Natural killer cell (primary cell): ENCODE measurements at regions not wholly inside any gene's neighbourhood (a gene's known extent, or its start where the extent isn't known, plus 50 kb on each side); places are given as distances from the start of the nearest gene placed in this dataset.

Experiments used
- ATAC-seq, 3 donors: fragments of 150-1000 bp in 2 of 3; fragments of 200-7000 bp in 1 of 3; cut with Tn5 transposase; 1 replicate in 1 of 3; 2 replicates in 2 of 3; pipeline ENCODE4 v1.10.0; 2021; ENCODE audit warnings: mild to moderate bottlenecking in 2 of 3, moderate library complexity in 2 of 3
- DNase-seq, 2 donors: peaks; one replicate each; pipeline versions ENCODE4 v3.0.0 to v3.0.0-alpha.2; 2013 to 2021; ENCODE audit warnings: mixed read lengths in 1 of 2
- H3K27ac ChIP-seq: one replicate; pipeline ENCODE4 v1.5.1; 2013; ENCODE audit warnings: mild to moderate bottlenecking, low read length
- H3K27me3 ChIP-seq: one replicate; pipeline ENCODE4 v1.6.1; 2013; ENCODE audit warnings: low read length; ENCODE audit not compliant: control insufficient read depth, insufficient read depth
- H3K36me3 ChIP-seq: one replicate; pipeline ENCODE4 v1.6.1; 2013; ENCODE audit warnings: low read length; ENCODE audit not compliant: control insufficient read depth, insufficient read depth
- H3K4me1 ChIP-seq: one replicate; pipeline ENCODE4 v1.6.1; 2013; ENCODE audit warnings: low read length; ENCODE audit not compliant: control insufficient read depth, insufficient read depth
- H3K4me3 ChIP-seq: one replicate; pipeline ENCODE4 v1.5.1; 2013; ENCODE audit warnings: low read length
- H3K9me3 ChIP-seq: one replicate; pipeline ENCODE4 v1.6.1; 2013; ENCODE audit warnings: low read length; ENCODE audit not compliant: control insufficient read depth, insufficient read depth
- H3K27ac Mint-ChIP-seq, 2 donors: one replicate each; pipeline ENCODE4 v1.8.0; 2022; ENCODE audit warnings: mild to moderate bottlenecking in 2 of 2, mixed read lengths in 2 of 2, moderate library complexity in 1 of 2
- H3K27me3 Mint-ChIP-seq, 2 donors: one replicate each; pipeline ENCODE4 v1.8.0; 2022; ENCODE audit warnings: low read depth in 2 of 2, mixed read lengths in 2 of 2
- H3K36me3 Mint-ChIP-seq: one replicate; pipeline ENCODE4 v1.8.0; 2022; ENCODE audit warnings: mixed read lengths
- H3K4me1 Mint-ChIP-seq, 2 donors: one replicate each; pipeline ENCODE4 v1.8.0; 2022; ENCODE audit warnings: mixed read lengths in 2 of 2
- H3K4me3 Mint-ChIP-seq: one replicate; pipeline ENCODE4 v1.8.0; 2022; ENCODE audit warnings: mild to moderate bottlenecking, moderate library complexity, mixed read lengths
- H3K9me3 Mint-ChIP-seq, 2 donors: one replicate each; pipeline ENCODE4 v1.8.0; 2022; ENCODE audit warnings: mixed read lengths in 2 of 2
- WGBS: methylation state at CpG from one replicate; pipeline ENCODE4 v1.1.7; 2013; ENCODE audit warnings: missing lambda C conversion rate; ENCODE audit not compliant: insufficient coverage; 5-methylcytosine and 5-hydroxymethylcytosine counted together
- intact Hi-C: fragments of 100-400 bp; cut with micrococcal nuclease; formaldehyde crosslinking; loops from one replicate; pipeline ENCODE4 v1.14.2; 2022
- TF ChIP-seq, protein P1 (sequence below): fragments of 200-600 bp; IDR thresholded peaks from one replicate; pipeline ENCODE4 v1.8.0; 2022; ENCODE audit warnings: antibody characterized with exemption

DNA sequence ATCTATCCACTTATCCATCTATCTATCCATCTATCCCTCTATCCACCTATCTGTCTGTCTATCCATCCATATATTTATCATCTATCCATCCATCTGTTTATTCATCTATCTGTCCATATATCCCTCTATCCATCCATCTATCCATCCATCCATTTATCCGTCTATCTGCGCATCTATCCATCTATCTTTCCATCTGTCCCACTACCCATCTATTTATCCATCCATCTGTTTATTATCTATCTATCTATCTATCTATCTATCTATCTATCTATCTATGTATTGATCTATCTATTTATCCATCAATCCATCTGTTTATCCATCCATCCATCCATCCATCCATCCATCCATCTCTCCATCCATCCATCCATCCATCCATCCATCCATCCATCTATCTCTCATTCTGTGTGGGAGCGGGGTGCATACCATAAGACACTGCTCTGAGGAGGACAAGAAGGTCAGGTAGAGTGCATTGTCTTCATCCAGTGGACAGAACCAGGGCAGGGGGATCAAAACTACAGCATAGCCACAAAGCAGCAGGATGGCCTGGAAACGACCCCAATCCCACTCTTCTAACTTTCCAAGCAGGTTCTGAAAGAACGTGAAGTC, 53.2 kb upstream of the ENPP6 start:
- Mint-ChIP-seq H3K36me3 (no peaks in the 10 kb centered on the region), H3K4me1 (peaks cover 9 to 16% of the 10 kb centered on the region in 2 donors), H3K27me3 (peaks cover 0 to 3% of the 10 kb centered on the region in 2 donors), H3K9me3 (peaks cover 0 to 6% of the 10 kb centered on the region in 2 donors), H3K27ac (peak overlapping the region in 1 of 2 donors; percentile 3), H3K4me3 (no peak overlapping the region)
- DNase-seq (no peak), ATAC-seq (no peak)
- Histone ChIP-seq H3K36me3 (no peaks in the 10 kb centered on the region), H3K9me3 (peaks cover 4% of the 10 kb centered on the region), H3K27me3 (no peaks in the 10 kb centered on the region), H3K4me1 (peaks cover 8% of the 10 kb centered on the region), H3K27ac (no peak overlapping the region), H3K4me3 (no peak overlapping the region)
- TF ChIP-seq, protein P1, sequence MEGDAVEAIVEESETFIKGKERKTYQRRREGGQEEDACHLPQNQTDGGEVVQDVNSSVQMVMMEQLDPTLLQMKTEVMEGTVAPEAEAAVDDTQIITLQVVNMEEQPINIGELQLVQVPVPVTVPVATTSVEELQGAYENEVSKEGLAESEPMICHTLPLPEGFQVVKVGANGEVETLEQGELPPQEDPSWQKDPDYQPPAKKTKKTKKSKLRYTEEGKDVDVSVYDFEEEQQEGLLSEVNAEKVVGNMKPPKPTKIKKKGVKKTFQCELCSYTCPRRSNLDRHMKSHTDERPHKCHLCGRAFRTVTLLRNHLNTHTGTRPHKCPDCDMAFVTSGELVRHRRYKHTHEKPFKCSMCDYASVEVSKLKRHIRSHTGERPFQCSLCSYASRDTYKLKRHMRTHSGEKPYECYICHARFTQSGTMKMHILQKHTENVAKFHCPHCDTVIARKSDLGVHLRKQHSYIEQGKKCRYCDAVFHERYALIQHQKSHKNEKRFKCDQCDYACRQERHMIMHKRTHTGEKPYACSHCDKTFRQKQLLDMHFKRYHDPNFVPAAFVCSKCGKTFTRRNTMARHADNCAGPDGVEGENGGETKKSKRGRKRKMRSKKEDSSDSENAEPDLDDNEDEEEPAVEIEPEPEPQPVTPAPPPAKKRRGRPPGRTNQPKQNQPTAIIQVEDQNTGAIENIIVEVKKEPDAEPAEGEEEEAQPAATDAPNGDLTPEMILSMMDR: no peak
- 88% methylated on average over 5 of the region's 5 CpGs for WGBS
- intact Hi-C loops: no loop called here

DNA sequence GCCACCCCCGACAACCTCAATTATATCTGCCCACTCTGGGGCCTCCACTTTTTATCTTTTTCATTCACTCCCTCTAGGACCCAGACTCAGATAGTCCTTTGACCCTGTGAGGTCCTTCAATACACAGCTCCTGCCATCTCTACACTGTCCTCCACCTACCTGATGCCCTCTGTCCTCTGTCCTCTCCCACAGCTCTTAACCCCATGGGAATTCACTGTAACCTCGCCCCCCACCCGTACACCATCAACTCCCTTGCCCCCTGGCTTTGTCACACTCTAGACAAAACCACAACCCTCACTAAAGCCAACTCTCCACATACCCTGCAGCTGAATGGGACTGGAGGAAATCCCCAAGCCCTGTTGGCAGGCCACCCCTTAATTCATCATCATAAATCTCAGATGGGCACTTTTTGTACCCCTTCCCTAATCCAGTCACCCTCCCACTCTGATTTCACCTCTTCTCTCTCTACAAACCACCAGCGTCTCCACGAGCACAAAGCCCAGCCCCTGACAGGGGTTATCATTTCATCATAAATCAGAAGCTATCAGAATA, 52.3 kb upstream of the ENPP6 start:
- intact Hi-C loops: loop anchor here (10.0 kb wide), 2 partner anchors 75 to 465 kb away; partner anchors contain the start of gene CENPU
- TF ChIP-seq, protein P1: no peak
- Mint-ChIP-seq H3K4me3 (peak overlapping the region; percentile 2), H3K9me3 (peaks cover 0 to 6% of the 10 kb centered on the region in 2 donors), H3K36me3 (no peaks in the 10 kb centered on the region), H3K4me1 (peaks cover 9 to 16% of the 10 kb centered on the region in 2 donors), H3K27me3 (peaks cover 0 to 3% of the 10 kb centered on the region in 2 donors), H3K27ac (peak overlapping the region in 1 of 2 donors; percentile 3)
- Histone ChIP-seq H3K27me3 (no peaks in the 10 kb centered on the region), H3K27ac (no peak overlapping the region), H3K4me3 (no peak overlapping the region), H3K4me1 (peaks cover 8% of the 10 kb centered on the region), H3K36me3 (no peaks in the 10 kb centered on the region), H3K9me3 (peaks cover 4% of the 10 kb centered on the region)
- ATAC-seq (no peak), DNase-seq (no peak)
- 72% methylated on average over 5 of the region's 5 CpGs for WGBS

DNA sequence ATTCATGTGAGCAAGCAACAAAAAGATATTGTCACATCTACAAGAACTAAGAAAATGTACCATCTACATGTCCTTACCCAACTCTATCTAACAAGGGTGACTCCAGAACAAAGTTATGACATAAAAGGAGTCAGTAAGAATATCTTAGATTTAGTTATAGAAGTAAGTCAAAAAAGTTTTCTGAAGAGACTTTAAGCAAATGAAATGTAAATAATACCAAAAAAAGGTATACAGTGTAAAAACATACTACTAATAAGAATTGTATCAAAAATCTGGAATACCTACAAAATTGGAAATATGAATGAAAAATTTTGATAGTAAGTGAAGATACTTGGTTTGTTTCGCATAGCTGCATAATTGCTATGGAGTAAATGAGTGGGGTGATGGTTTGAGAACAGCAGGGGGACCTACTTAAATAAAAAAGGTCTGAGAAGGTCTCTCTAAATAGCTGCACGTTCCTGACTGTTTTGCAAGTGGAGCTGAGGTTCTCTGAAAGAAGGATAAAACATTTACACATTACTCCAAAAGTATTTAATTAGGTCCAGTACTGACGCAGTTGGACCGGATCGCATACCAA, 51.0 kb upstream of the ENPP6 start:
- peaks cover 0 to 6% of the 10 kb centered on the region in 2 donors for H3K9me3 Mint-ChIP-seq

More for the DNA sequence above, 51.0 kb upstream of the ENPP6 start:
- DNase-seq: peak in 1 of 2 donors; percentile 36
- no peaks in the 10 kb centered on the region for H3K27me3 ChIP-seq
- H3K27ac ChIP-seq: peak overlapping the region; percentile 95
- no peak for ATAC-seq
- Mint-ChIP-seq H3K27me3 (peaks cover 0 to 3% of the 10 kb centered on the region in 2 donors), H3K4me3 (peak overlapping the region; percentile 80), H3K4me1 (peaks cover 9 to 23% of the 10 kb centered on the region in 2 donors), H3K27ac (peak overlapping the region; percentile 85 to 99), H3K36me3 (no peaks in the 10 kb centered on the region)
- peaks cover 4% of the 10 kb centered on the region for H3K9me3 ChIP-seq
- intact Hi-C loops: loop anchor here (10.0 kb wide), 2 partner anchors 76 to 466 kb away; partner anchors contain the start of gene CENPU
- peaks cover 15% of the 10 kb centered on the region for H3K4me1 ChIP-seq
- H3K4me3 ChIP-seq: peak overlapping the region; percentile 46
- no peaks in the 10 kb centered on the region for H3K36me3 ChIP-seq
- TF ChIP-seq, protein P1: no peak
- WGBS: 75% methylated on average over 5 of the region's 5 CpGs
